Cardiac fibroblast (primary cell): ENCODE measurements at regions not wholly inside any gene's neighbourhood (a gene's known extent, or its start where the extent isn't known, plus 50 kb on each side); places are given as distances from the start of the nearest gene placed in this dataset.

Experiments used
- DNase-seq, 2 donors: peaks; one replicate each; pipeline versions ENCODE4 v3.0.0 to v3.0.0-alpha.2; 2010; ENCODE audit warnings: low read depth in 2 of 2
- H3K4me3 ChIP-seq, 2 donors: replicated peaks in 1 of 2; 1 replicate in 1 of 2; 2 replicates in 1 of 2; pipeline ENCODE4 v1.5.1; 2011; ENCODE audit warnings: low read depth in 2 of 2, low read length in 2 of 2, mild to moderate bottlenecking in 2 of 2, moderate library complexity in 1 of 2
- CTCF ChIP-seq: IDR thresholded peaks from one replicate; pipeline ENCODE4 v1.5.1; 2011; ENCODE audit warnings: low read depth, mild to moderate bottlenecking, low read length, inconsistent platforms

GRCh38 chr2:37586663-37587317, 84.7 kb downstream of the CDC42EP3 start:
- no peak for TF ChIP-seq CTCF
- DNase-seq = no peak
- H3K4me3 ChIP-seq = no peak overlapping the region

- DNase-seq = no peak
- no peak for TF ChIP-seq CTCF
- H3K4me3 ChIP-seq = no peak overlapping the region
Observed at GRCh38 chr2:37587817-37588216, 83.6 kb downstream of the CDC42EP3 start.

- no peak for TF ChIP-seq CTCF
- no peak overlapping the region for H3K4me3 ChIP-seq
- no peak for DNase-seq
Observed at GRCh38 chr2:37588316-37588777, 83.1 kb downstream of the CDC42EP3 start.

- peak in 1 of 2 donors; percentile 57 for DNase-seq
- H3K4me3 ChIP-seq = no peak overlapping the region
- no peak for TF ChIP-seq CTCF
Observed at GRCh38 chr2:37589298-37589697, 82.1 kb downstream of the CDC42EP3 start.

GRCh38 chr2:37590119-37590571, 81.3 kb downstream of the CDC42EP3 start:
- DNase-seq = peak; percentile 73 to 92
- no peak for TF ChIP-seq CTCF
- H3K4me3 ChIP-seq = no peak overlapping the region
